DND-41 (cell line): ENCODE measurements at regions not wholly inside any gene's neighbourhood (a gene's known extent, or its start where the extent isn't known, plus 50 kb on each side); places are given as distances from the start of the nearest gene placed in this dataset.
"Not testable (repeated sequence)": the region's sequence is repeated elsewhere in the genome, so short reads cannot be mapped to it uniquely, and the experiment has no call there.

ENCODE experiments used
- CTCF ChIP-seq: IDR thresholded peaks from 2 replicates; pipeline ENCODE4 v1.5.1; 2012; ENCODE audit warnings: borderline replicate concordance, low read length, moderate library complexity, mild to moderate bottlenecking; ENCODE audit not compliant: poor library complexity, severe bottlenecking; ENCODE audit errors: extremely low read depth
- EZH2 ChIP-seq: IDR thresholded peaks from 3 replicates; pipeline ENCODE4 v1.6.1; 2012; ENCODE audit warnings: borderline replicate concordance, low read depth, mild to moderate bottlenecking, moderate library complexity, low read length, inconsistent platforms; ENCODE audit not compliant: severe bottlenecking

- not testable (repeated sequence) for TF ChIP-seq CTCF, EZH2
Measured at GRCh38 chr20:29307484-29307883, 1950.0 kb upstream of the DEFB115 start.
